NCI-H1694 (cell line): ENCODE measurements at regions not wholly inside any gene's neighbourhood (a gene's known extent, or its start where the extent isn't known, plus 50 kb on each side); places are given as distances from the start of the nearest gene placed in this dataset.
"Not testable (repeated sequence)": the region's sequence is repeated elsewhere in the genome, so short reads cannot be mapped to it uniquely, and the experiment has no call there.

ENCODE experiments used
- DNase-seq: peaks from one replicate; lab custom pipeline; 2025; lab: John Stamatoyannopoulos, UW

DNA sequence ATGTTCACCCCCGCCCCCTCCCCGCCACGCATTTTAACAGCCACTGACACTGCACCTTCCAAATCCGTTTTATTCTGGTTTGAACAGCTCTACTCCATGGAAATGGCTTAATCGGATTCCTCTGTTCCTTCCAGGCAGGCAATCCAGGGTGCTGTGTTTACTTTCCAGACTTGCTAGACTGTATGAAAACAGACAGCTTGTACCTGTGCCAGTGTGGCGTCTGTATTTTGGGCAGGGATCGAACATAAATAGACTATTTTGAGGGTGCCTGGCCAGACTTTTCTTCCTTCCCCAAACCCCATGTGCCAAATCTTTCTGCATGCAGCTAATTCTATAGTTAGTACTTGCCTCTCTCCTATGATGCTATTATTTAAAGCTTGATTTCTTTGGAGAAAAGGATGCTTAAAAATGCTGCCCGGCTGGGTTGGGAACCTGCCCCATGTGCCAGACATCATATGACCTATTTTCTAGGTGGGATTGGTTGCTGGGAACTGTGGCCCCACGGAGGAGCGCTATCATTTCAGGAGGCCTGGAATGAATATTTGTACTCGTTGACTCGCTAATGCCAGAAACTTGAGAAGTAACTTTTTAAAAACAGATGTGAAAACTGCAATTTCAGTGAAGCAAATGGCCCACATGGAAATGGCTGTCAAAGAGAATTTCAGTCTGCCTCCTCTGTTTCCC is 814.8 kb downstream of the BRD1 start:
- no peak for DNase-seq

DNA sequence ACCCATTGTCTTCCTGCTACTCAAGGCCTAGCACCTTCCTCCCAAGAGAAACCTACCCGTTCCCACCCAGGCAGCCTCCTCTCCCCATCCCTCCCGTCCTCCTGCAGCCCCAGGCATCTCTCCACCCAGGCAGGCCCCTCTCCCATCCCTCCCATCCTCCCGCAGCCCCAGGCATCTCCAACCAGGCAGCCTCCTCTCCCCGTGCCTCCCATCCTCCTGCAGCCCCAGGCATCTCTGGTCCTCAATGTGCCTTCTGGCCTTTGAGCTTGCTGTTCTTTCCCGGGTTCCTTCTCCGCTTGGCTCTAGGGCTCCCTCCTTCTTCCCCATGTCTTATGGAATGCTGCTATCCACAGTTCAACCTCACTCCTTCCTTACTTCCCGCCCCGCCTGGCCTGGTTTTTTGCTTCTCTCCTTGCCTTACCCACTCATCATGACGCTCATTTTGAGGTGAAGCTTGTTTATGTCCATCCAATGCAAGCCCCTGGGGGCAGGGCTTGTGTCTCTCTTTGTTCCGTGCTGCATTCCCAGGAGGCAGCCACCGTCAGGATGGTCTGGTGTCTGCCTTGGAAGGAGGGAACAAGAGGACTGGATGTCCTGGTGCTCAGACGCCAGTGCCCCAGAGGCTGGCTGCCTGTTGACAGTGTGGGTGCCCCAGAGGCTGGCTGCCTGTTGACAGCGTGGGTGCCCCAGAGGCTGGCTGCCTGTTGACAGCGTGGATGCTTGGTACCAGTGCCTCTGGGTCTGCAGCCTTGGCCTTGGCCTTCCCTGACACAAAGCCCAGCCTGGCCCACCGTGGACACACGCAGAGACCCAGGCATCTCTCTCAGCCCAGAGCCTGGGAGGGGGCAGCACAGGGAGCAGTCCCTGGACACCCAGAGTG is 815.7 kb downstream of the BRD1 start:
- no peak for DNase-seq

DNA sequence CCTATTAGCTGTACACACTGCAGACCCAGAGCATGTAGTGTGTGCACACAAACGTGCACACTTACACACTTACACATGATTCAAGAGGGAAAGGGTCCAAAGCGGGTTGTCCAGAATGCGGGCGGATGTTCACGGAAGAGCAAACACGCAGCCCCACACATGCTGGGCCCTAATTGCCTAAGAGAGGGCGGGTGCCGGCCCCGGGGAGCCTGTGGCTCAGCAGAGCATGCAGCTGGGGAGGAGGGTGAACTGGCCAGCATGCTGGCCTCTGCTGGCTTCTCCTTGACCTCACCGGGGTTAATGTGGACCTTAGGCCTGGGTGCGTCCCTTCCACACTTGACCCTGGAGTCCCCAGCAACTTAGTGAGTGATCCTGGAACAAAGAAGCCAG is 816.3 kb downstream of the BRD1 start:
- DNase-seq: no peak

DNA sequence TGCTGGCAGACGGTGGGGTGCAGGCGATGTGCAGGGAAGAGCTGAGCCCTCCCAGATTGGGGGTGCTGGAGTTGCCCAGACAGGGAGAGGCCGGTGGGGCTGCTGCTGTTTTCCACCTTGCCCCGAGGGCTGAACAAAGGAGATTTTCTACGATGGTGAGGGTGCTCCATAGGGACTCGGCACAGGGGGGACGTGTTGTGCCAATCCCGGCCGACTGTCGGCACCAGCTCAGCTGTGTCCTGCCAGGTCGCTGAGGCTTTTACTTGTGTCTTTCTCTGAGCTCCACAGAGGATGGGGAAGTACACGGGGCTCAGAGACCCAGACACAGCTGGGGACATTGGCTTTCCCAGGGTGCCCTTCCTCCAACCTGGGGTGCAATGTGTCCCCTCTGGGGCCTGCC is 816.8 kb downstream of the BRD1 start:
- no peak for DNase-seq

DNA sequence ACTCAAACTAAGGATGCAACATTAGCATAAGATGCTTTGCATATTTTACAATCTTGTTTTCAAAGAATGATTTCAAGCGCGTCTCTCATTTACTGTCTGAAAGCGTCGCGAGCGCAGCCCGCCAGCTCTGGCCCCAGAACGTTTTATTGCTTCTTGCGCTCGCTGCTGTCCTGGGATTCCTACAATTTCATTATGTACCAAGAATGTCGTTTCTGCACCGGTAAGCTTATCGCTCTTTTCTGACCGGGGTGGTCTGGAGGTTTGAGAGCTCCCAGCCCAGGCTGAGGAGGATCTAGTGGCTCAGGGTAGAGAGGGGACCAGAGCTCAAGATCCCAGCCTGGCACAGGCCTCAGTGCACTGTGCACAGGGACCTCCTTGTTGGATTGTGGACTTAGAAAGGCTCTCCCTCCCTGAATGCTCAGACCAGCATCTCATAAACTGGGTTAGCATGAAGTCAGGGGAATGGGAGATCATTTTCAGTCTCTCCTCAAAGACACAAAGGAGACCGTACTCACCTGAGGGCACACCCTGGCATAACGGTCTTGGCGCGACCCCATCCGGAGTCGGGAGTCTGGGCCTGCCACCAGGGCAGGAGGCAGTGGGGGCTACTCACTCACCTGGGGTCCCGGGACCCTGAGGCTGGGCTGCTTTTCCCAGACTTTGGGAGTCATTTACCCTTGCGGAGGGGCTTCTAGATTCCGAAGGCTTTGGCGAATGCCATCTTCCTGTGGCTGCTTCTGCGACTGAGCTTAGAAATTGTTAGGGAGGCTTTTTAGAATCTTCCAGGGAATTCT is 817.4 kb downstream of the BRD1 start:
- DNase-seq: no peak

DNA sequence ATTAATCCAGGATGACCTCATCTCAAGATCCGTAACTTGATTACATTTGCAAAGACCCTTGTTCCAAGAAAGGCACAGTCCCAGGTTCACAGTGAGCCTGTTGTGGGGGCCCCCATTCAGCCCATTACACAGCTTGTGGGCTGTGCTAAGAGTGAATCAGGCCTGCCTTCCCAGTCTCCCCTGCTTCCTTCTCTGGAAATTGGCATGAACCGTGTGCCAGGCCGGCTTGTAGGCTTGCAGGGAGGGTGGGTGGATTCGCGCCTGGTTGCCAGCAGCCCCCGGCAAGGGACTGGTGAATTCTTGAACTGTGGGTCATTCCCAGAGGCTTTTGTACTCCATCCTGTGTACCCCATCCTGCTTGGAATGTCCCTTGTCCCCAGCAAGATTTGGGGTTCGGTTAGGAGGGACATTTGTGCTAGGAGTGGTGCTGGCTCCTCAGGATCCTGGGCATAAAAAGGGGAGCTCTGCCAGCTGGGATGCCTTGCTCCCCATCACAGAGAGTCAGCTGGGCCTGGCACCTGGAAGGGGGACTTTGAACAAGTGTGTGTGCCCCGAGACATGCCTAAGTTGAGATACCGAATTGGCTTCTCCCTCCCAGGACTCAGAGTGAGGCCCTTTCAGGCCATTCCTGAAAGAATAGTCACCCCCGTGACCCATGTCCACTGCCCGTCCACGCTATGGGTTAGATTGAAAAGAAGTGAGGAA is 818.2 kb downstream of the BRD1 start:
- DNase-seq: no peak

DNA sequence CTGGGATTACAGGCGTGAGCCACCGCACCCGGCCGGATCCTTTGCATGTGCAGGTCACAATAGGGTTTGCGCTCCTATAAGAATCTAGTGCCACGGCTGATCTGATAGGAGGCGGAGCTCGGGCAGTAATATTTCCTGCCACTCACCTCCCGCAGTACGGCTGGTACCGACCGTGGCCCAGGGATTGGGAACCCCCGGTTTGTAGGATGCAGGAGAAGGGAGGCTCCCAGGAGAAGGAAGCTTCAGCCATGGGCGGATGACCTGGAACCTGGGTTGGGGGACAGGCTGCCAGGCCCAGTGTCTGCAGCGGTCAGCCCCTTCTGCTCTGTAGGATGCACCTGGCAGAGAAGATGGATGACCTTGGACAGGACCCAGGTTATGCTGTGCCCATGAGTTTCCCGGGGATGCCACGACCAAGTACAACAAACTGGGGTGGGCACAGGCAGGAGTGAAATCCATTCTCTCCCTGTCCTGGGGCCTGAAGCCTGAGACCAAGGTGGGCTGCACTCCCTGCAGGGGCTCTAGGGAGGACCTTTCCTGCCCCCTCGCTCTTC is 818.9 kb downstream of the BRD1 start:
- no peak for DNase-seq

DNA sequence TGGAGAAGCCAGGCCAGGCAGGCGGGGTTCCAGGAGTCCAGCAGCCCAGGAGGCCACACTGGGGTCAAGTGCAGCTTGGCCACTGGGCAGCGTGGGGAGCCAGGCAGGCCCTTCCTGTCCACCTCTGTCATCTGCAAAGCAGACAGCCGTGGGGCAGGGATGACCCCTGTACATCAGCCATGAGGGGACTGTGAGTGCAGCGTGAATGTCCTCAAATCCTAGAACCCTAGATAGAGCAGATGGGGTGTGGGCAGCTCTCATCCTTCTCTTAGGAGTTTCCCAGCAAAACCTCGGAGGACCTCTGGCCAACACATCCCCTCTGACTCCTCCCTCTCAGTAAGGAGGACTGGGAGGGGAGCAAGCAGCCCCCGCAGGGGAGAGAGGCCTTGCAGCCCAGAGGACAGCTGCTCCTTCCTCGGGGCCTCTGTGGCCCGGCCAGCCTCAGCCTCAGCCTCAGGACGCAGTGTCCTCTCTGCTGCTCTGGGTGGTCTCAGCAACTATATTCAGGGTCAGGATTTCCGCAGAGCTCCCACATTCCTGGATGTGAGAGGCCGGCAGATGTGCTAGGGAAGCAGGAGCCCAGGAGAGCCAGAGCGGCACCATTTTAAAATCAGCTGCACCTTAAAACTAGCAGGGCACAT is 820.5 kb downstream of the BRD1 start:
- DNase-seq: no peak

DNA sequence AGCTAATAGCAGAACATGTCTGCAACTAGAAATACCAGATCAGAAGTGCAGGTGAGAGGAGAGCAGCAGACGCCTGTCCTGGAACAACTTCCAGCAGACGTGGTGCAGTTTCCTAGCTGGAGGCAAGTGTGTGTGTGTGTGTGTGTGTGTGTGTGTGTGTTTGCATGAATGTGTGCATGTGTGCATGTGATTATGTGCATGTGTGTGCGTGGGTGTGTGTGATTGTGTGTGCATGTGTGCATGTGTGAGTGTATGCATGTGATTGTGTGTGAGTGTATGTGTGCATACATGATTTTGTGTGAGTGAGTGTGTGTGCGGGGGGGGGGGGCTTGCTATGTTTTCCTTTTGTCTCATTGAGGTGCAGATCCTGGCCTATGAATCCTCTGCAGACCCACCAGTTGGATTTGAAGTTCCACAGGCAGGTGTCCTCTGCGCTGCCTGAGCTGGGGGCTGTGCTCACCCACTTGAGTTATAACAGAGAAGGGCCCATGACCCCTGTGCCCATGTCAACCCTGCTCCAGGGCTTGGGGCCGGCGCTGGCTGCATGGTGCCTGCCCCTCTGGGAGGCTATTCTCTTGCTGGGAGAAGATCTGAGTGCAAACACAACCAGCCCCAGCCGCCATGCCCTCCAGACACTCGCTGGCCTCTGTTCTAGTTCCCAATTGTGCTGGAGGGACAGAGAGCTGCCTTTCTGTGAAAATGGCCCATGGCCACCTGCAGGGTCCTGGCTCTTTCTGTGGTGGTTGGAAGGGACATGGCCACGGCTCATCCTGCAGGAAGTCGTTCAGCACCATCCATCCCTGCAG is 821.3 kb downstream of the BRD1 start:
- no peak for DNase-seq

DNA sequence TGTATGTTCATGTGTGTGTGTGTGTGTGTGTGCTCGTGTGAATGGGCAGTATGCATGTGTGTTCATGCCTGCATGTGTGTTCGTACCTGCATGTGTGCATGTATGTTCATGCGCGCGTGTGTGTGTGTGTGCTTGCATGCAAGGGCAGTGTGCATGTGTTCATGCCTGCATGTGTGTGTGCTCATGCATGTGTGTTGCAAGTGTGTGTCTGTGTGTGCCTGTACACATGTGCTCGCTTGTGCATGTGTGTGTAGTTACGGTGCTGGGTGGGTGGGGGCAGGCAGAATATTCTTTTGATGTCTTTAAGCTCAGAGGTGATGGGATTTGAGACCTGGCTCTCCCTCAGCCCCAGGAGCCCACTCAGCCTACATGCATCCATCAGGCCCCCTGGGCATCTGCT is 822.1 kb downstream of the BRD1 start:
- DNase-seq: no peak

DNA sequence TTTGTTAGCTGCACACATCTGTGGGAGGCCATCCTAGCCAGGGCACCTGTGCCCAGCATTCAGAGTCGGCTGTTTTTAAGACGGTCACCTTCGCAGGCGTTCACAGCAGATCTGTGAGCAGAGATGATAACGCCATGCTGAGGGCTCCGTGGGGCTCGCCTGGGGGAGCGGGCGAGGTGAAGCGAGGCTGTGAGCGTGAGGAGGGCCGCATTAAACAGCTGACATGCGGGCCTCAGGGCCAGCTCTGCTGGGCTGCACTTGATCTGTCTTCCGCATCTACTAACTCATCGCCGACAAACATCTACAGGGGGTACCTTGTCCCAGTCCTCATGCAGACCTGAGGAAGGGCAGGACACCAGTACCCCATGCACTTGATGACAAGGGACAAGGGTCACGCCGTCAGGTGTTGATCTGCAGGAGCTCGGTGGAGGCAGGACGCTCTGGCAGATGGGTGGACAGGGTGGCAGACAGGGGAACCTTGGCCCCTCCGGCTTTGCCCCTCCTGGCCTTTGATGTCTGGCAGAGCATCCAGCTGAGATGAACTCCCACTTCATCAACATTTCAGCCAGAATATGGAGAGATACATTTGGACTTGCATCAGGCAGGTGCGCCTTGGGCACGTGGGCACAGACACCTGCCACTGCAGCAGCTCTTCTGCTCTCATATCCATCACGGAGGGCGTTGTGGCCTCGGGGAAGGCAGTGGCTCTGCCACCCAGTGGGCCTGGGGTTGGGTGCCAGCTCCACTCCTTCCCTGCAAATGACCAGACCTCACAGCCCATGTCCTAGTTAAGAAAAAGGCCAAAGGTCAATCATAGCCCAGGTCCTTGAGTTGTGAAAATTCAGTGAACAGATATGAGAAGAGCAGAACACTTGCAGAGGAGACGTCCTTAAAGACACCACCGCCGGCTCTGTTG is 822.9 kb downstream of the BRD1 start:
- no peak for DNase-seq

DNA sequence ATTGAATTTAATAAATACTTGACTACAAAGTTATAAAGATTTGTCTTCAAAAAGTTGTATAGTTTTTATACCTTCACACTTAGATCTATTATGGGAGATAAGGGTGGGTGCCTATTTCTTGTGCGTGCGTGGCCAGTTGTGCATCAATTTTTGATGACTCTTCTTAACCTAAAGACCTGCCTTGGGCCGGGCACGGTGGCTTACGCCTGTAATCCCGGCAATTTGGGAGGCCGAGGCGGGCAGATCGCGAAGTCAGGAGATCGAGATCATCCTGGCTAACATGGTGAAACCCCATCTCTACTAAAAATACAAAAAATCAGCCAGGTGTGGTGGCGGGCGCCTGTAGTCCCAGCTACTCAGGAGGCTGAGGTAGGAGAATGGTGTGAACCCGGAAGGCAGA is 830.1 kb downstream of the BRD1 start:
- DNase-seq: not testable (repeated sequence)

DNA sequence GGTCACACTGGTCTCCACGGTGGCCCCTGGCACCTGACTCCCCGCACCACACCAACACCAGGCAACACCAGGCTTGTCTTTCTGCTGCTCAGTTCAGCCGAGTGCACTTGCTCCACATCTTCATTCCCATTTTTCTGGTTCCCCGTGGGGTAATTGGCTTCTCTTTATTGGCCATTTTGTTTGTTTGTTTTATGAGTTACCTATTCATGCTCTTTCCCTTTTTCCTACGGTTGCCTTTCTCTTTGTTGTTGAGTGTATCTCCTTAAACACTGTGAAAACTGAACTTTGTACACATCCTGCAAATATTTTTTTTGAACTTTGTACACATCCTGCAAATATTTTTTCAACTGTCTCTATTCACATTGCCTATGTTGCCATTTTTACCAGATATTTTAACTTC is 834.0 kb downstream of the BRD1 start:
- DNase-seq: no peak

DNA sequence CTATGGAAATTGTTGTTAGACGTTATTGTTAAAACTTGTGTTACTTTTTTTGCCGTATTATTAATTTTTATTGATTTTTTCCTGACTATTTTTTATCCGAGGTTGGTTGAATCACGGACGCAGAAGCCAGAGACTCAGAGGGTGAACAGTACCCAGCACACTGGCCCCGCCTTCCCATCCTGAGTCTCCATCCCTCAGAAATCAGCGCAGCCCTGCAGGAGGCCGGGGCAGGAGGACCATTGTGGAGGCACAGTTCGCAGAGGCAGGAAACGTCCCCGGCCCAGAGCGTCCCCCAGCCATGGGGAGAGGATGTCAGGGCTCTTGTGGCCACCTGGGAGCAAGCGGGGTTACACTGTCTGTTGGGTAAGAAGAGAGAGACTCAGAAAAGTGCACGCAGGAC is 843.0 kb downstream of the BRD1 start:
- no peak for DNase-seq

DNA sequence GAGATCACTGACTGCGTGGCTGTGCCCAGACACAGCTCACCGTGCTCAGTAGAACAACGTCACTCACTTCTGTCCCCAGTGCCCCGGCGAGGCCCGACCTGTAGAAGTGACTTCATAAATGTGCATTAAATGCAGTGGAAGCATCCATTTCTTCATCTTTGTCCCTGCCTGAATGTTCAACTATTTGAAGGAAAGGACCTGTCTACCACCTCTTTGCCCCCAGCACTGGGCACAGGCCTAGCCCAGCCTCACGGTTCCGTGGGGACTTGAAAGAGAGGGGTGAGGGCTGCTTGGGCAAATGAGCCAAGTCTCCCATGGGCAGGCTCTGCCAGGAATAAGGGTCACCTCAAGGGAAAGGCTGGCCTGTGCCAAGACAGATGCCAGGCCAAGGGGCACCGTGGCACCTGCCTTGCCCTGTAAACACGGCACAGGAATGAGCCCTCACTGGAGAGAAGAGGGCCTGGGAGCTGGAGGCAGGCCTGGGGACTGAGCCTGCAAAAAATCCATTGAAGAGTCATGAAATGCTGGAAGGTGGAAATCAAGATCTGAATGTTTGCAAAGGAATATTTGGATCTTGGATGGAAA is 845.3 kb downstream of the BRD1 start:
- DNase-seq: no peak

DNA sequence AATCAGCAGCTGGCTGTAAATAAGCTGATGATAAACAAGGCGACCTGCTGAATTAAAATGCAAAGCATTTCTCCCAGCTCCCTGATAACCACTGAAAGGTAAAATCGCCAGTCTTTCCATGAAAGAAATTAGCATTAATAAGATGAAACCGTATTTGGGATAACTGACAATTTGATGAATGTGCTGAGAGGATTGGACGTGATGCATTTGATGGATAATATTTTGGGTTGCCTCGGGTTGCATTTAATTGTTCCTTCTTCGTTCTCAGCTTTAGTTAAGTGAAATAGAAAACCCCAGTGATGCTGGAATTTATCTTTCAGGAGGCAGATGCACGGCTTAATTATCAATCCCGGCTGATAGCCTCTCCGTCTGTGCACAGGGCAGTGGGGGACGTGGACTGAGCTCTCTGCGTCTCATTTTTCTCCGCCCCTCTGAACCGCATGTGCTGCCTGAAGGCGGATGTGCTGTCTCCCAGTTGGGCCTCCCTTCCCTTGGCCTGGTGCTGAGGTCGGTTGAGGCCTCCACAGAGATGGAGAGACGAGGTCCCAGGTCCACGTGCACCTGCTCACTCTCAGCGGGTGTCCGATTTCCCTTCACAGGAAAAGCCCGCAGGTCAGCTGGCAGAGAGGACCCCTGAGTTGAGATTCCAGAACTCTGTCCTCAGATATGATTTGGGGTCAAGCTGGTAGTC is 846.2 kb downstream of the BRD1 start:
- no peak for DNase-seq

DNA sequence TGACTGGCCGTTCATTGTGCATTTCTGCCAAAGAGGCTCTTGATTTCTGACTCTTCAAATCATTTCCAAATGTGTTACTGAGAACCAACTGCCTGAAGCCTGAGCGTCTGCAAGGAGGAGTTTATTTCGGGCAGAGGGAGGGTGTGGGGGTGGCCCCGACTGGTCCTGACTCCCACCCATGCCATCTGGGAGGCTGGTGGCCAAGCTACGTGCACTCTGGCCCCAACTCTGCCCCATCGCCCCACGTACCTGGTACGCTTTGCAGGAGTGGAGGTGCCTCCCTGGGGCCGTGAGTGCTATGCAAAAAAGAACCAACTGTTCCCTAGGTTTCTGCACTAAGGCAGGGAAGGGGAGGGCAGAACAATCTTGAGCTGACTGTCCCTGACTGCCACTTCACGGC is 846.8 kb downstream of the BRD1 start:
- no peak for DNase-seq

DNA sequence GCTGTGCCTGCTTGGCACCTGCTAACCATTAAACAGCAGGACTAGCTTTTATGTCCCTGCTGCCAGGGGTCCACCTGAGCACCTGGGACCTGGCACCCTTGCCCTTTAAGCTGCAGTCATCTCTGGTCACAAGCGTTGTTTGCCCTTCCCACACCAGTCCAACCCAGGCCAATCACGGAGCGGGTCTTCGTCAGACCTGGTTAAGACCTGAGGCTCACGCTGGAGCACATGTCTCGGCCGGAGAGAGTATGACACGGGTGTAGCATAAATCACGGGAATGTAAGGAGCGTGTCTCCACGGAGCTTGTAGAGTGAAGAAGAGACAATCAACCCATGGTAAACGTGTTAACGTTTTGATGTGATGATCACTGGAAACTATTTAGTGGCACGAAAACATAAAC is 847.3 kb downstream of the BRD1 start:
- no peak for DNase-seq
